Left lung (tissue), 4 donors: ENCODE measurements at regions not wholly inside any gene's neighbourhood (a gene's known extent, or its start where the extent isn't known, plus 50 kb on each side); places are given as distances from the start of the nearest gene placed in this dataset.

ENCODE experiments used
- ATAC-seq: fragments of 200-7000 bp; cut with Tn5 transposase; one replicate; pipeline ENCODE4 v1.9.1; 2020; ENCODE audit warnings: moderate library complexity
- DNase-seq, 4 donors: peaks; one replicate each; pipeline ENCODE4 v3.0.0-alpha.2; 2013 to 2020
- H3K27ac ChIP-seq, 2 donors: fragments of 200-600 bp; sonication (generic) in 1 of 2; one replicate each; pipeline versions ENCODE4 v1.5.0 to v1.8.0; 2020 to 2021
- H3K27me3 ChIP-seq, 2 donors: fragments of 200-600 bp; sonication (generic) in 1 of 2; one replicate each; pipeline versions ENCODE4 v1.5.0 to v1.8.0; 2020 to 2021
- H3K36me3 ChIP-seq, 2 donors: fragments of 200-600 bp; sonication (generic) in 1 of 2; one replicate each; pipeline versions ENCODE4 v1.5.0 to v1.8.0; 2020 to 2021
- H3K4me1 ChIP-seq, 2 donors: fragments of 200-600 bp; one replicate each; pipeline ENCODE4 v1.8.0; 2021
- H3K4me3 ChIP-seq, 2 donors: fragments of 200-600 bp; sonication (generic) in 1 of 2; one replicate each; pipeline versions ENCODE4 v1.5.0 to v1.8.0; 2020 to 2021; ENCODE audit warnings: mild to moderate bottlenecking in 1 of 2
- H3K9me3 ChIP-seq, 2 donors: fragments of 200-600 bp; sonication (generic) in 1 of 2; one replicate each; pipeline versions ENCODE4 v1.5.0 to v1.8.0; 2020 to 2021
- CTCF ChIP-seq, 2 donors: fragments of 200-600 bp; sonication (generic) in 1 of 2; IDR thresholded peaks; one replicate each; pipeline versions ENCODE4 v1.5.0 to v1.8.0; 2021; ENCODE audit warnings: antibody characterized with exemption in 2 of 2
- intact Hi-C, 2 donors: fragments of 100-400 bp; cut with DNase I; formaldehyde crosslinking; loops; one replicate each; pipeline versions ENCODE4 v1.11.2 to v1.14.2; 2022
- donor health status: DM: no; HTN: yes; CAD: no.
- donor health status: DM: no; HTN: no; CAD: no.

- Histone ChIP-seq H3K4me3 (no peak overlapping the region), H3K9me3 (no peaks in the 10 kb centered on the region), H3K27ac (no peak overlapping the region), H3K27me3 (no peaks in the 10 kb centered on the region), H3K36me3 (no peaks in the 10 kb centered on the region), H3K4me1 (no peaks in the 10 kb centered on the region)
- DNase-seq (peak in 1 of 4 donors; percentile 8), ATAC-seq (peak; percentile 68)
- intact Hi-C loops = no loop called here
- no peak for TF ChIP-seq CTCF (IDR thresholded peaks at IDR 0.05)
Measured at GRCh38 chr18:64993695-64994094, 757.1 kb upstream of the CDH7 start.

- intact Hi-C loops = no loop called here
- no peaks in the 10 kb centered on the region for H3K9me3 ChIP-seq
- DNase-seq (no peak), ATAC-seq (no peak)
- H3K27ac ChIP-seq = no peak overlapping the region
- H3K4me1 ChIP-seq = no peaks in the 10 kb centered on the region
- H3K36me3 ChIP-seq = no peaks in the 10 kb centered on the region
- H3K27me3 ChIP-seq = no peaks in the 10 kb centered on the region
- no peak for TF ChIP-seq CTCF (IDR thresholded peaks at IDR 0.05)
- no peak overlapping the region for H3K4me3 ChIP-seq
Measured at GRCh38 chr18:64992654-64993053, 758.2 kb upstream of the CDH7 start.

- Histone ChIP-seq H3K4me1 (no peaks in the 10 kb centered on the region), H3K4me3 (no peak overlapping the region), H3K36me3 (no peaks in the 10 kb centered on the region), H3K27ac (no peak overlapping the region), H3K9me3 (no peaks in the 10 kb centered on the region), H3K27me3 (no peaks in the 10 kb centered on the region)
- DNase-seq = no peak
- no peak for TF ChIP-seq CTCF (IDR thresholded peaks at IDR 0.05)
- intact Hi-C loops = no loop called here
- ATAC-seq = no peak
Measured at GRCh38 chr18:64991102-64991501, 759.7 kb upstream of the CDH7 start.

GRCh38 chr18:64986906-64987495 lies 763.8 kb upstream of the CDH7 start:
- no peak overlapping the region for H3K4me3 ChIP-seq
- DNase-seq (no peak), ATAC-seq (no peak)
- H3K27me3 ChIP-seq = no peaks in the 10 kb centered on the region
- no peak for TF ChIP-seq CTCF (IDR thresholded peaks at IDR 0.05)
- no peaks in the 10 kb centered on the region for H3K4me1 ChIP-seq
- intact Hi-C loops = no loop called here
- no peak overlapping the region for H3K27ac ChIP-seq
- no peaks in the 10 kb centered on the region for H3K9me3 ChIP-seq
- H3K36me3 ChIP-seq = no peaks in the 10 kb centered on the region

- ATAC-seq = no peak
- peak in 1 of 4 donors; percentile 51 for DNase-seq
- Histone ChIP-seq H3K4me3 (no peak overlapping the region), H3K27me3 (no peaks in the 10 kb centered on the region), H3K36me3 (no peaks in the 10 kb centered on the region), H3K27ac (no peak overlapping the region), H3K4me1 (no peaks in the 10 kb centered on the region), H3K9me3 (no peaks in the 10 kb centered on the region)
- no peak for TF ChIP-seq CTCF (IDR thresholded peaks at IDR 0.05)
- intact Hi-C loops = no loop called here
Measured at GRCh38 chr18:64983497-64984238, 767.1 kb upstream of the CDH7 start.
